Activated T-helper 17 cell treated with anti-CD3 and anti-CD28 coated beads, Interleukin-2, amount 50 U/mL, for 72 hours (primary cell): ENCODE measurements at regions not wholly inside any gene's neighbourhood (a gene's known extent, or its start where the extent isn't known, plus 50 kb on each side); places are given as distances from the start of the nearest gene placed in this dataset.

Experiments used
- ATAC-seq: fragments of 150-1000 bp; cut with Tn5 transposase; replicated peaks from 2 replicates; pipeline ENCODE4 v1.10.0; 2021; ENCODE audit warnings: mild to moderate bottlenecking, moderate library complexity
- H3K27ac Mint-ChIP-seq: one replicate; pipeline ENCODE4 v1.8.0; 2022; ENCODE audit warnings: mixed read lengths
- H3K27me3 Mint-ChIP-seq: one replicate; pipeline ENCODE4 v1.8.0; 2022; ENCODE audit warnings: mixed read lengths
- H3K36me3 Mint-ChIP-seq: one replicate; pipeline ENCODE4 v1.8.0; 2022; ENCODE audit warnings: low read depth, mild to moderate bottlenecking, mixed read lengths
- H3K4me1 Mint-ChIP-seq: one replicate; pipeline ENCODE4 v1.8.0; 2022; ENCODE audit warnings: mixed read lengths
- H3K4me3 Mint-ChIP-seq: one replicate; pipeline ENCODE4 v1.8.0; 2022; ENCODE audit warnings: mild to moderate bottlenecking, mixed read lengths
- H3K9me3 Mint-ChIP-seq: one replicate; pipeline ENCODE4 v1.8.0; 2022; ENCODE audit warnings: mixed read lengths

DNA sequence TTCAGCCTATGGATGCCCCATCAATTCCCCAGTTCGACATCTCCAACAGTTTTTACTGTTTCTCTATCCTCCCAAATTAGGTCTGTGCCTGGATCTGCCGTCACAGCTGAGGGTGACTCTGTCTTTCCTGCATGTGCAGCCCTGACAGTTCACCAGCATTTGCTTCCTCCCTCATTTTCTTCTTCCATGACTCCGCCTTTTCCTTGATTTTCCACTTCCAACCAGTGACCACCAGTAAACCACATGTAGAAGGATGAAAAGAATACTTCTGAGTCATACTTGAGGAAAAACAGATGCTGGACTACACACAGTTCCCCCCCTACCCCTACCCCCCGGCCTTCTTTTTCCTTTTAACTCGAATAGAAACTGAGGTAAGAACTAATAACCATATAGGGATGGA is 311.8 kb upstream of the POM121L12 start:
- Mint-ChIP-seq H3K27ac (no peak overlapping the region), H3K4me1 (no peaks in the 10 kb centered on the region), H3K27me3 (no peaks in the 10 kb centered on the region), H3K9me3 (peaks cover 27% of the 10 kb centered on the region), H3K4me3 (no peak overlapping the region), H3K36me3 (no peaks in the 10 kb centered on the region)
- ATAC-seq, result no peak

DNA sequence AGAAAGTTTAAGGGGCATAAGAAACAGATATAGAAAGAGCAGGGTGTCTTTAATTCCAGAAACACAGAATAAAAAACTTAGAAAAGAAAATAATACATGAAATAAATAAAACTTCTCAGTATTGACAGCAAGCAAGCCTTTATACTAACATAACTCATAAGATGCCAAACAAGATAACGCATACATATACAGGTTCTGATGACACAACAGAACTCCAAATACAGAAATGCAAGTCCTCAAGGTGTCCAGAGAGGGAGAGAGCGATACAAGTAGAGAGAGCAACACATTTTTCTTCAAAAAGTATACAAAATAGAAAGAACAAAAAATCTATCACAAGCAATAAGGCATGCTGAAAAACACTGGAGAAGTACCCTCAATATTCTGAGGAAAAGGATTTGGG is 314.6 kb upstream of the POM121L12 start:
- Mint-ChIP-seq H3K27me3 (no peaks in the 10 kb centered on the region), H3K36me3 (no peaks in the 10 kb centered on the region), H3K4me1 (no peaks in the 10 kb centered on the region), H3K4me3 (no peak overlapping the region), H3K27ac (no peak overlapping the region), H3K9me3 (peaks cover 15% of the 10 kb centered on the region)
- no peak for ATAC-seq

DNA sequence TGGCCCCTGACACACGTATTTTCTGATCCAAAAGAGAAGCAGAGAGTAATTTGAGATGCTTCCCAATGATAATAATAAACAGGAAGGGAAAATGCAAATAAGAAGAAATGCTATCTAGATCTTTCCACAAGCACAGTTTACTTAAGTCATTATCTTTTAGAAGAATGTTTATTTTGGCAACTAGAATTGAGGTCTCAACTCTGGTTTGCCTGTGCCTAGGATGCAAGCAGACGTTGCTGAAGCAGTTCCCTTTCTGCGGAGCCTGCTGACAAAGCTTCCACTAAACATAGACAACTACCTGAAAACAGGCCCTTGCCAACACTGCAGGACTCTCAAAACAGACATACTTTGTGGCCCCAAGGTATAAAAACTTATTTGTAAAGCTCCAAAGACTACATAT is 315.8 kb upstream of the POM121L12 start:
- H3K4me1 Mint-ChIP-seq, result no peaks in the 10 kb centered on the region
- H3K27ac Mint-ChIP-seq, result no peak overlapping the region
- H3K4me3 Mint-ChIP-seq, result no peak overlapping the region
- ATAC-seq, result no peak
- no peaks in the 10 kb centered on the region for H3K36me3 Mint-ChIP-seq
- H3K9me3 Mint-ChIP-seq, result peaks cover 17% of the 10 kb centered on the region
- no peaks in the 10 kb centered on the region for H3K27me3 Mint-ChIP-seq

DNA sequence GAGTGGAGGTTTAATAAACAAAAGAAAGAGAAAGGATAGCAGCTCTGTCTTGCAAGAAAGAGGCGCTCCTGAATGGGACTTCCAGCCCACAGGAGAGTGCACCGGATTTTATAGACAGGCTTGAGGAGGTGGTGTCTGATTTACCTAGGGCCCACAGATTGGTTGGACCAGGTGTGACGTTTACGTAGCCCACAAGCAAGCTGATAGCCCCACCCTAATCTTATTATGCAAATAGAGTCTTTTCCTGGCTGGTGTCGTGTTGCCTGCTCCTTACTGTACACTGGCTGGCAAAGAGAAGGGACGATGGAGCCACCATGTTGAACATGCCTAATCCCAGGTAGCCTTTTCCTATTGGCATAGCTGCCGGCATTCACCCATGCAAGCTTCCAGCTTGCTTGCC is 319.7 kb upstream of the POM121L12 start:
- H3K4me1 Mint-ChIP-seq, result no peaks in the 10 kb centered on the region
- no peak overlapping the region for H3K27ac Mint-ChIP-seq
- ATAC-seq, result no peak
- no peaks in the 10 kb centered on the region for H3K36me3 Mint-ChIP-seq
- no peak overlapping the region for H3K4me3 Mint-ChIP-seq
- H3K27me3 Mint-ChIP-seq, result no peaks in the 10 kb centered on the region
- H3K9me3 Mint-ChIP-seq, result peaks cover 30% of the 10 kb centered on the region

DNA sequence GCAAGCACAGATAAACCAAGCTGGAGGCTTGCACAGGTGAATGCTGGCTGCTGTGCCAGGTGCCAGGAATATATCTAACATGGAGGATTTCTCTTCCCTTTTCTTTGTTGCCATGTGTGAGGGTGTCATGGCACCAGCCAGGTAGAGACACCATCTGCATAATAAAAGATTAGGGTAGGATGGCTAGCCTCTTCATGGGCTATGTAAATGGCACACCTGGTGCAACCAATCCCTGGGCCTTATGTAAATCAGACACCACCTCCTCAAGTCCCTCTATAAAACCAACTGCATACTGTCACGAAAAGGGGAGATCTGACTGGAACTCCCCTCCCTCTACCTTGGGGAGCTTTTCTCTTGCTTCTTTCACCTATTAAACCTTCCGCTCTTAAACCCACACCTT is 322.5 kb upstream of the POM121L12 start:
- Mint-ChIP-seq H3K27ac (no peak overlapping the region), H3K4me1 (no peaks in the 10 kb centered on the region), H3K9me3 (peaks cover 34% of the 10 kb centered on the region), H3K4me3 (no peak overlapping the region), H3K27me3 (no peaks in the 10 kb centered on the region), H3K36me3 (no peaks in the 10 kb centered on the region)
- no peak for ATAC-seq

DNA sequence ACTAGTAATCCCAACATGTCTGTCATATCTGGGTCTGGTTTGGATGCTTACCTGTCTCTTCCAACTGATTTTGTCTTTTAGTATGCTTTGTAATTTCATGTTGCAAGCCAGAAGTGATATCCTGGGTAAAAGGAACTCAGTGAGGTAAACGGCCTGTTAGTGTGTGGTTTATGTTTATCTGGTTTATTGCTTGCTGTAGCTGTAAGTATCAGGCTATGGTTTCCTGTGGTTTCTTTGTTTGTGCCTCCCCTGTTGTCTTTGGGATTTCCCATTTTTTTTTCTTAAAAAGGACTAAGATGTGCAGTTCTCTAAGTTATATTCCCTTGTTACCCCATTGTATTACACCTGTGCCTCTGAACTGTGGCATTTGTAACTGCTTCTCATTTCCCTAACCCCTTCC is 323.5 kb upstream of the POM121L12 start:
- Mint-ChIP-seq H3K36me3 (no peaks in the 10 kb centered on the region), H3K27me3 (no peaks in the 10 kb centered on the region), H3K9me3 (peaks cover 34% of the 10 kb centered on the region), H3K4me1 (no peaks in the 10 kb centered on the region), H3K27ac (no peak overlapping the region), H3K4me3 (no peak overlapping the region)
- ATAC-seq, result no peak

DNA sequence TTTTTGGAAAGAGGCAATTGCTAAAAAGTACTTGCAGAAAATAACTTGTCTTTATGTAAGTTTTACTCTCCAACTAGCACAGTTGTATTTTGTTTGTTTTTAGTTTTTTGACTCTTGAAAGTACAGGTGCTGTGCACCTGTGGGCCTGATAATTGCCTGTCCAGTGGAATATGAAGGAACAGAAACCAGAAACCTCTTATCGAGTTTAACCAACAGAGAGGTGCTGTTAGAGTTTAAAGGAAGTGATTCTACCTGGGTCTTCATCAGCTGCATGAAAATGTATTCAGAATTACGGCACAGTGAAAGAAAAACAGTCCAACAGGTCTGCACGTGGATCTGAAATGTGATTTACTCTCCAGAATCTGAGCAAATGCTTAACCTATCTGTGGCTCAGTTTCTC is 326.6 kb upstream of the POM121L12 start:
- no peak overlapping the region for H3K27ac Mint-ChIP-seq
- H3K9me3 Mint-ChIP-seq, result peaks cover 28% of the 10 kb centered on the region
- no peaks in the 10 kb centered on the region for H3K36me3 Mint-ChIP-seq

DNA sequence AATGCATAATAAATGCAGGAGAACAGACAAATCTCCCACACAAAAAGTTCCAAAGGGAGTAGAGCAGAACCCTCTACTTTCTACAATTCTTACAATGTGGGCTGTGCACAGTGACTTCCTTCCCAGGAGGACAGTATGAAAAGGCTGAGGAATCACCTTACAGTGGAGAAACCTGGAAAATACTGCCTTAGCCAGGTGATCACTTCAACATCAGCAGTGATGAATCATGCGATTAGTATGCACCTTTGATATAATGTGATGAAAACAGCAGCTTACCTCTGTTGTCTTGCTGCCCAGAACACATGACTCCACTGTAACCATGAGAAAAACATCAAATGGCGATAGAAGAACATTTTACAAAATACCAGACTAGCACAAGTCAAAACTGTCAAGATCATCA is 329.7 kb upstream of the POM121L12 start:
- no peak overlapping the region for H3K27ac Mint-ChIP-seq
- no peaks in the 10 kb centered on the region for H3K27me3 Mint-ChIP-seq
- no peak for ATAC-seq
- H3K4me3 Mint-ChIP-seq, result no peak overlapping the region
- no peaks in the 10 kb centered on the region for H3K36me3 Mint-ChIP-seq
- peaks cover 16% of the 10 kb centered on the region for H3K9me3 Mint-ChIP-seq
- H3K4me1 Mint-ChIP-seq, result no peaks in the 10 kb centered on the region

More for the DNA sequence above, 326.6 kb upstream of the POM121L12 start:
- no peaks in the 10 kb centered on the region for H3K4me1 Mint-ChIP-seq
- H3K27me3 Mint-ChIP-seq, result no peaks in the 10 kb centered on the region
- no peak for ATAC-seq
- no peak overlapping the region for H3K4me3 Mint-ChIP-seq

DNA sequence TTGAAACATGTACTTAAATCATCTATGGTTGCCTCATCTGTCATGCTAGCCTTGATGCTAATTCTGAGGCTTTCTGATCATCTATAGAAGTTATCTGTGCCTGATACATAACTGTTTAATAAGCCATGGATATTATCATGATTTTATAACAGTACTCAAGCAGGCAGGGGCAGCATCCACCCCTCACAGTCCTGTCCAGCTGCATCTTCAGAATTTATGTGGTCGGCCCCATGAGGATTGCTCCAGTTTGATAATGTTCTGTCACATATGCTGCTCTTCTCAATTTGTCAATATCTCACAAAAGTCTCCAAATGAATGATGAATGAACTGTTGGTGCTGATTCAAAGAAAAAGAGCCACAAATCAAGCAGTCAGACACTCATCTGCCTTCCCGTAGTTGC is 335.1 kb upstream of the POM121L12 start:
- Mint-ChIP-seq H3K27ac (no peak overlapping the region), H3K36me3 (no peaks in the 10 kb centered on the region), H3K27me3 (no peaks in the 10 kb centered on the region), H3K9me3 (peaks cover 16% of the 10 kb centered on the region), H3K4me1 (no peaks in the 10 kb centered on the region), H3K4me3 (no peak overlapping the region)
- no peak for ATAC-seq

DNA sequence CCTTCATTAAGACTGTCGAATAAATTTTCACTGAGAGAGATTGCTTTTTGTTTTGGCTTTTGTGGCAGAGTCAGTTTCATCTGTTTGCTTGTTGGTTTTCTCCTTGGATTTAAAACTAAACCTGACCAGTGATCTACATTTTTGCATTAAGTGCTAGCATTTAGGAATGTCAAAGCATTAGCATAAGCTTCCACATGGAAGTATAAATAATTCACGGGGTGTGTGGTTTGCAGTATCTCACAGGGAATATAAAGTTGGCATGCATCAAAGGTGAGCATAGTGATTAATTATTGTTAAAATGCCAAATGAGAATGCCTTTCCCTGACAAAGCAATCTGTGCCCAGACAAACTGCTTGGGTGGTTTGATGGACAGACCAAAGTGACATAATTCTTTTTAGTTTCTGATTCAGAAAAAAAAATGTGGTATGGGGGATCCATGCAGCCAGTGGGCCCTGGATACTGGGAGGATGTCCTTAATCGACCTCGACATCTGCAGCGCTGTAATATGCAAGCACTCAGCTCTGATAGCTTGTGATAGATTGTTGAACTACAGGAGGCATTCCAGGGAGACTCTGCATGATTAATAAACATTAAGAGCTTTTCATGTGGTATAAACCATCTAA is 339.3 kb upstream of the POM121L12 start:
- ATAC-seq, result no peak
- Mint-ChIP-seq H3K36me3 (no peaks in the 10 kb centered on the region), H3K27me3 (no peaks in the 10 kb centered on the region)

DNA sequence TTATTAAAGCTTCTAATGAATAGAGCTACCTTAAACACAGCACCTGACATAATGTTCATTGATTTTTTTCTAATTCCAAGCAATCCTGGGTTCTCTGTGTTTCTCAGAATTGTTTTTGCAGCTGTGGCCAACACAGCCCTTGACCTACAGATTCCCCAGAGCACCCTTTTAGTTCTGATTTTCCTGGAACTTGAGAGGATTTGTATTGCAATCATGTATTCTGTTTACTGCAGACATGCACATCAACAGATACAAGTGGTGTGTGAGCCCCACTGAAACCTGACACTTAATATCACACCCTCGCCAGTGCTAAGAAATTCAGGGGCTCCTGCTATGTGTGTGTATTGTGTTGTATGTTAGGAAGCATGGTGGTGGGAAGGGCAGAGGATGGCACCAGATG is 344.2 kb upstream of the POM121L12 start:
- Mint-ChIP-seq H3K4me1 (no peaks in the 10 kb centered on the region), H3K4me3 (no peak overlapping the region), H3K27ac (no peak overlapping the region), H3K27me3 (no peaks in the 10 kb centered on the region), H3K36me3 (no peaks in the 10 kb centered on the region), H3K9me3 (peaks cover 19% of the 10 kb centered on the region)
- ATAC-seq, result no peak

More for the DNA sequence above, 339.3 kb upstream of the POM121L12 start:
- Mint-ChIP-seq H3K27ac (no peak overlapping the region), H3K4me1 (no peaks in the 10 kb centered on the region), H3K4me3 (no peak overlapping the region), H3K9me3 (peaks cover 12% of the 10 kb centered on the region)

DNA sequence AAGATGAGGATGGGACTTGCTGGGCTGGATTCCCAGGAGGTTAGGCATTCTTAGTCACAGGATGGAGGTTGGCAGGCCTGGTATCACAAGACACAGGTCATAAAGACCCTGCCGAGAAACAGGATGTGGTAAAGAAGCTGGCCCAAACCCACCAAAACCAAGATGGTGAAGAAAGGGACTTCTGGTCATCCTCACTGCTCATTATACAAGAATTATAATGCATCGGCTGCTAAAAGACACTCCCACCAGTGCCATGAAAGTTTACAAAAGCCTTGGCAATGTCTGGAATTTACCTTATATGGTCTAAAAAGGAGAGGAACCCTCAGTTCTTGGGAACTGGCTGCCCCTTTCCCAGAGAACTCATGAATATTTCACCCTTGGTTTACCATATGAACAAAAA is 345.5 kb upstream of the POM121L12 start:
- Mint-ChIP-seq H3K27ac (no peak overlapping the region), H3K36me3 (no peaks in the 10 kb centered on the region), H3K27me3 (no peaks in the 10 kb centered on the region), H3K4me1 (no peaks in the 10 kb centered on the region), H3K4me3 (no peak overlapping the region), H3K9me3 (peaks cover 15% of the 10 kb centered on the region)
- ATAC-seq, result no peak

DNA sequence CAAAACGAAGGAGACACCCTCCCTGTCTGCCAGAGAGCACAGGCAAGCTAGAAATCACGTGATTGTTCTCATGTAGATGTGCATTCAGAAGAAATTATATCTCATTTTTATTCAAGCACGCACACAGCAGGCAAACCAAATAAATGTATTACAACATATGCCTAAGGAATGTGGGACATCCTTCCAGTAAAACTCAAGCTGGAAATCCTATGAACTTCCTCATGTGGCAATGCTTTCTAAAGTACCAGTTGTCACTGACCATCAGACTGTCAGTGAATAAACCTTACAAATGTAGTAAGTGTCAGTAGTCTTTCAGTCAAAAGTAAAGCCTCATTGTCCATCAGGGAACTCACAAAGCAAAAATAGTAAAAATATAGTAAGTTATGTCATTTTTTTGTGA is 350.1 kb upstream of the POM121L12 start:
- peaks cover 18% of the 10 kb centered on the region for H3K9me3 Mint-ChIP-seq
- no peaks in the 10 kb centered on the region for H3K27me3 Mint-ChIP-seq
- no peak for ATAC-seq
- no peaks in the 10 kb centered on the region for H3K4me1 Mint-ChIP-seq
- no peak overlapping the region for H3K4me3 Mint-ChIP-seq
- no peaks in the 10 kb centered on the region for H3K36me3 Mint-ChIP-seq
- H3K27ac Mint-ChIP-seq, result no peak overlapping the region

DNA sequence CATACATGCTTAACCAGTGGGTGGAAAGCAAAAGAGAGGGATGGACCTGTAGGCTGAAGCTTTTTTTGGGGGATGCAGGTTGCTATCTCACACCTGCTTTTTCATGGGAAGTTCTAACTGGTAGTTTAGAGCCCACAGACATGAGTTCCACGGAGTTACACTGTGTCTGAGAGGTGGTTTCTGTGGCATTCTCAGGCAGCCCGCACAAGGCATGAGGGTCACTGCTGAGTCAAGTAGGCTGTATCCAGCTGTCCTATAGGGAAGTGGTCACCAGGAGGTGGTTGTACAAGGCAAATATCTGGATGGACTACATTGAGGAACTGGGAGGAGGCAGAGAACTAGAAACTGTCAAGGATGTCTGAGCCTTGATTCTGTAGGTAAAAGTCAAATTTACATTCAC is 351.0 kb upstream of the POM121L12 start:
- H3K27ac Mint-ChIP-seq, result no peak overlapping the region
- no peaks in the 10 kb centered on the region for H3K36me3 Mint-ChIP-seq
- H3K9me3 Mint-ChIP-seq, result peaks cover 16% of the 10 kb centered on the region
- H3K27me3 Mint-ChIP-seq, result no peaks in the 10 kb centered on the region
- no peaks in the 10 kb centered on the region for H3K4me1 Mint-ChIP-seq
- no peak for ATAC-seq
- no peak overlapping the region for H3K4me3 Mint-ChIP-seq

DNA sequence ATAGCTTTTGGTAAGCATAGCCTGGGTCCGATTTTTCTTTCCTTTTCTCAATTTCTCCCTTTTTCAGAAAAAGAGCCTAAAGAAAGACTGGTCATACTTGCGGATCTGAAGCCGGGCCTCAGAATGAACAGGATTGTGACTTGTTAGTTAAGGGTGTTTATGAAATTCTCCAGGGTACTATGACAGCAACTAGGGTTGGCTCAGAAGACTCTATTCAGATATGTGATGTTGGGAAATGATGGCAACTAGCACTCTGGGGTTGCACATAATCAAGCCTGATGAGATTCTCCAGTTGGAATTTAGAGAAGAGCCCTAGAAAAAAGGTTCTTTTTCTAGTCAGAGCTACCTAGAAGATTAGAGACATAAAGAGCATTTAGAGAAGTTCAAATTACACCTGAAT is 352.4 kb upstream of the POM121L12 start:
- Mint-ChIP-seq H3K4me3 (no peak overlapping the region), H3K9me3 (peaks cover 13% of the 10 kb centered on the region), H3K27me3 (no peaks in the 10 kb centered on the region), H3K4me1 (no peaks in the 10 kb centered on the region), H3K27ac (no peak overlapping the region), H3K36me3 (no peaks in the 10 kb centered on the region)
- ATAC-seq, result no peak

DNA sequence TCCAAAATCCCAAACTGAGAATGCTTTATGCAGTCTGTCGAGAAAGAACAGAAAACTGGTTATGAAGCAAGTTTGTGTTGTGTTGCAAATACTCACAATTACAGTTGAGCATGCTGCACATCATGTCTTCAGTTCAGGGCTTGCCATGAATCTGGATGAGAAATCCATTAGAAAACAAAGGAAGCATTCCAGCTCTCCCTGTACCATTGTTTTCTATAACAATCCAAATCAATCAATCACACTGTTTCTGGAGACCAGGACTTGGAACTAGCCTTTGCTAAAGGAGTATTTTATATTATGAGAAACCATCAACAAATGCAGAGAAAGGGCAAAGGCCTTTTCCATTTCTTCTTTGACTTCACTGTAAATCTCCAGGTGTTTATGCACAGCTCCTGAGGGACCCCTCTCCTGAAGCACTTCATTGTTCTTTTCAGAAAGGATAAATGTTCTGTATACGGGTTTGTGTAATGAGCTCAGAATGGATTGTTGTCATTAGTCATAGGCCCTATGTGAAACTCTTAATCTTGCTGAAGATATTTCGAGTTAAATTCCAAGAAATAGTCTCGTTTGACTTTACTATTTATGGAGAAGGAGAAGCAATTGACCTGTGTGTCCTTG is 364.7 kb upstream of the POM121L12 start:
- Mint-ChIP-seq H3K36me3 (no peaks in the 10 kb centered on the region), H3K27ac (no peak overlapping the region), H3K4me1 (no peaks in the 10 kb centered on the region), H3K27me3 (no peaks in the 10 kb centered on the region), H3K4me3 (no peak overlapping the region), H3K9me3 (no peaks in the 10 kb centered on the region)
- no peak for ATAC-seq
